ENCODE measurements at regions not wholly inside any gene's neighbourhood (a gene's known extent, or its start where the extent isn't known, plus 50 kb on each side); places are given as distances from the start of the nearest gene placed in this dataset.

DNA sequence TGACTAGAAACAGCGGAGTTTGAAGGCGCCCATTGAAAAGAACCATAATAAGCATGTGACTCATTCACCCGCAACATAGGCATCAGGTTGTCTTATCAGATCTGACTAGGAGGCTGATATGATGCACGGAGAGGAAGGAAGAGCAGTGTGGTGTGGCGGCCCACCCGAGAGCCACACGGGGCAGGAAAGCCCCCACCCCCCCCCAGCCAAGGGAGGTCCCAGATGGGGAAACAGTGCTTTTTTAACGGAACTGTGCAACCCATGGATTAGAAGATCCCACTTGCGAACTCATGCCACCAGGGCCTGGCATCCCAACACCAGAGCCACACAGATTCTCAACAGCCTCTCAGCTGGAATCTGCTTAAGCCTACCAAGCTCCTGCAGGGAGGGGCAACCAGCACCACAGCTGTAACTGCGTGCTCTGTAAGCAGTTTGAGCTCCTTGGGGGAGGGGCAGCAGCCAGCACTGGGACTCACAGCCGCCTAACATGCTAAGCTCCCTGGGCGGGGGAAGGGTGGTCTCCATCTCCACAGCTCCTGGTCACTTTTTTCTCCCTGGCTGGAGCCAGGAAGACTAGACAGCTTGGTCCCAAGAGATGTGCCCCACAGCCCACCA is 466.2 kb downstream of the PDGFC start:
- TF ChIP-seq, protein P1, sequence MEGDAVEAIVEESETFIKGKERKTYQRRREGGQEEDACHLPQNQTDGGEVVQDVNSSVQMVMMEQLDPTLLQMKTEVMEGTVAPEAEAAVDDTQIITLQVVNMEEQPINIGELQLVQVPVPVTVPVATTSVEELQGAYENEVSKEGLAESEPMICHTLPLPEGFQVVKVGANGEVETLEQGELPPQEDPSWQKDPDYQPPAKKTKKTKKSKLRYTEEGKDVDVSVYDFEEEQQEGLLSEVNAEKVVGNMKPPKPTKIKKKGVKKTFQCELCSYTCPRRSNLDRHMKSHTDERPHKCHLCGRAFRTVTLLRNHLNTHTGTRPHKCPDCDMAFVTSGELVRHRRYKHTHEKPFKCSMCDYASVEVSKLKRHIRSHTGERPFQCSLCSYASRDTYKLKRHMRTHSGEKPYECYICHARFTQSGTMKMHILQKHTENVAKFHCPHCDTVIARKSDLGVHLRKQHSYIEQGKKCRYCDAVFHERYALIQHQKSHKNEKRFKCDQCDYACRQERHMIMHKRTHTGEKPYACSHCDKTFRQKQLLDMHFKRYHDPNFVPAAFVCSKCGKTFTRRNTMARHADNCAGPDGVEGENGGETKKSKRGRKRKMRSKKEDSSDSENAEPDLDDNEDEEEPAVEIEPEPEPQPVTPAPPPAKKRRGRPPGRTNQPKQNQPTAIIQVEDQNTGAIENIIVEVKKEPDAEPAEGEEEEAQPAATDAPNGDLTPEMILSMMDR (IDR thresholded peaks at IDR 0.05): no peak
- TF ChIP-seq POLR2AphosphoS5 (IDR thresholded peaks at IDR 0.05) (no peak), POLR2A (IDR thresholded peaks at IDR 0.05) (no peak), EP300 (IDR thresholded peaks at IDR 0.05) (no peak)

Data from sigmoid colon (tissue), 4 donors.